Neuron (in vitro differentiated cells): ENCODE measurements at regions not wholly inside any gene's neighbourhood (a gene's known extent, or its start where the extent isn't known, plus 50 kb on each side); places are given as distances from the start of the nearest gene placed in this dataset.

Experiments
- H2AFZ ChIP-seq: one replicate; pipeline ENCODE4 v1.6.1; 2013; ENCODE audit warnings: low read depth, mild to moderate bottlenecking, inconsistent platforms, low read length, moderate library complexity
- H3K27me3 ChIP-seq: one replicate; pipeline ENCODE4 v1.6.1; 2013; ENCODE audit warnings: low read length; ENCODE audit not compliant: insufficient read depth
- H3K36me3 ChIP-seq: one replicate; pipeline ENCODE4 v1.6.1; 2013; ENCODE audit warnings: low read length; ENCODE audit not compliant: insufficient read depth
- H3K4me1 ChIP-seq: one replicate; pipeline ENCODE4 v1.6.1; 2013; ENCODE audit warnings: low read length; ENCODE audit not compliant: insufficient read depth
- H3K4me3 ChIP-seq: 2 replicates; pipeline ENCODE4 v1.5.1; 2013; ENCODE audit warnings: mild to moderate bottlenecking, low read length, moderate library complexity
- H3K9me3 ChIP-seq: one replicate; pipeline ENCODE4 v1.6.1; 2013; ENCODE audit warnings: low read length

GRCh38 chr18:78447211-78447610 is 532.4 kb upstream of the SALL3 start:
- no peak overlapping the region for H3K4me3 ChIP-seq
- H3K4me1 ChIP-seq = no peaks in the 10 kb centered on the region
- no peaks in the 10 kb centered on the region for H3K27me3 ChIP-seq
- H3K36me3 ChIP-seq = no peaks in the 10 kb centered on the region
- H3K9me3 ChIP-seq = no peaks in the 10 kb centered on the region
- H2AFZ ChIP-seq = no peak overlapping the region

DNA sequence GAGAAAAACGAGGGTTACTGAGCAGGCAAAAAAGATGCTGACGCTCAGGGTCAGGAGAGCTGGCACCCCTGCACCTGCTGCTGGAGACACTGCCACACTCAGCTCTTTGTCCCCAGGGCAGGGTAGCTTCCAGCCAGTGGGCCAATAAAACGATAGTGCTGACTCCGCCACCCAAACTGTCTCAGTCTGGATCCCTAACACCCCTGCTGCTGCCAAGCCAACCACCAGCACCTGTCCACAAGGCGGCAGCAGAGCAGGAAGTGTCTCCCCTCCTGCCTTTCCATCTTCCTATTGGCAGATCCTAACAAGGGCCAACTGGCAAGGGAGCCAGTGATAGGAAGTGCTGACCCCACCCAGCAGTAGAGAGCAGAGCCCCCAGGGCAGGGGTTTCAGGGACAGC is 531.5 kb upstream of the SALL3 start:
- H3K4me1 ChIP-seq = no peaks in the 10 kb centered on the region
- H2AFZ ChIP-seq = no peak overlapping the region
- no peaks in the 10 kb centered on the region for H3K9me3 ChIP-seq
- no peaks in the 10 kb centered on the region for H3K36me3 ChIP-seq
- no peaks in the 10 kb centered on the region for H3K27me3 ChIP-seq
- no peak overlapping the region for H3K4me3 ChIP-seq

GRCh38 chr18:78448591-78448990 is 531.0 kb upstream of the SALL3 start:
- H3K36me3 ChIP-seq = no peaks in the 10 kb centered on the region
- H2AFZ ChIP-seq = no peak overlapping the region
- H3K4me1 ChIP-seq = no peaks in the 10 kb centered on the region
- H3K27me3 ChIP-seq = no peaks in the 10 kb centered on the region
- no peak overlapping the region for H3K4me3 ChIP-seq
- H3K9me3 ChIP-seq = no peaks in the 10 kb centered on the region

GRCh38 chr18:78454221-78454620 is 525.4 kb upstream of the SALL3 start:
- Histone ChIP-seq H3K27me3 (no peaks in the 10 kb centered on the region), H3K4me3 (no peak overlapping the region), H3K9me3 (no peaks in the 10 kb centered on the region), H3K4me1 (no peaks in the 10 kb centered on the region), H2AFZ (no peak overlapping the region), H3K36me3 (no peaks in the 10 kb centered on the region)

- no peak overlapping the region for H2AFZ ChIP-seq
- H3K4me3 ChIP-seq = no peak overlapping the region
- no peaks in the 10 kb centered on the region for H3K9me3 ChIP-seq
- H3K4me1 ChIP-seq = no peaks in the 10 kb centered on the region
- no peaks in the 10 kb centered on the region for H3K36me3 ChIP-seq
- H3K27me3 ChIP-seq = no peaks in the 10 kb centered on the region
These were observed 524.2 kb upstream of the SALL3 start for GRCh38 chr18:78455386-78455785.

GRCh38 chr18:78457011-78457410 is 522.6 kb upstream of the SALL3 start:
- no peaks in the 10 kb centered on the region for H3K9me3 ChIP-seq
- no peaks in the 10 kb centered on the region for H3K4me1 ChIP-seq
- H3K36me3 ChIP-seq = no peaks in the 10 kb centered on the region
- no peak overlapping the region for H3K4me3 ChIP-seq
- H3K27me3 ChIP-seq = no peaks in the 10 kb centered on the region
- H2AFZ ChIP-seq = no peak overlapping the region

DNA sequence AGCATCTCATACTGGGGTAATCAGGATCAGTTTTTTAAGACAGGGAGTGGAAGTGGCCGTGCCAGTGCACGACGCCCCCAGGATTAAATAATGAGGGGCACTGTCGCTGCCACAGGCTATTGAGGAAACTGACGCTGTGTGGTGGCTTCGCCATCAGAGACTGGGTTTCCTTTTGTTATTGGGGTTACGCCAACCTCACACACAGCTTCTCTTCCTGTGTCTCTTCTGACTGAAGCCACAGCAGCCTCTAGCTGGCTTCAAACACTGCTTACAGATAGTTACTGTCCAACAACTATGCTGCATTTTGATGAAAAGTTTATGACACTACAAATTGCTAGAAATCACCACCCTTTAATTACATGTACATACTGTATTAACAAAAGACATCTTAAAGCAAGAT is 521.9 kb upstream of the SALL3 start:
- no peak overlapping the region for H3K4me3 ChIP-seq
- no peaks in the 10 kb centered on the region for H3K4me1 ChIP-seq
- H3K9me3 ChIP-seq = no peaks in the 10 kb centered on the region
- no peaks in the 10 kb centered on the region for H3K27me3 ChIP-seq
- H3K36me3 ChIP-seq = no peaks in the 10 kb centered on the region
- H2AFZ ChIP-seq = no peak overlapping the region

GRCh38 chr18:78458356-78458755 is 521.3 kb upstream of the SALL3 start:
- H3K36me3 ChIP-seq = no peaks in the 10 kb centered on the region
- no peaks in the 10 kb centered on the region for H3K4me1 ChIP-seq
- no peaks in the 10 kb centered on the region for H3K27me3 ChIP-seq
- no peak overlapping the region for H3K4me3 ChIP-seq
- H3K9me3 ChIP-seq = no peaks in the 10 kb centered on the region
- no peak overlapping the region for H2AFZ ChIP-seq

DNA sequence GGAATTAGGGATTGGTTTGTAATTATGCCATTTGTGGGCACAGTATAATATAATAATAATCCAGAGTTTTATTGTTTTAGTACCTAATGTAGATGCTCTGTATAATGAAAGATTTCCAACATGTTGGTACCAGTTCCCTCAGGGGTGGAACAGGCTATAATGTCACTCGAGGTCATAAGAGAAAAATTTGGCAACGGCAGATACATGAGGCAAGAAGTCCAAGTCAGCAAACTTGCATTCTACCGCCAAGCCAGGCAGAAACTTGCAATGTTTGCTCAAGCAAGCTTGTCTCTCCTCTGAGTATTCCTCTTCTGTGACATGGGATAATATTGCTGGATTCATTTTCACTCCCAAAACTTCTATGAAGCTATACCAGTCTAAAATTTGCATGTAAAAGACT is 520.0 kb upstream of the SALL3 start:
- no peak overlapping the region for H3K4me3 ChIP-seq
- no peaks in the 10 kb centered on the region for H3K36me3 ChIP-seq
- no peak overlapping the region for H2AFZ ChIP-seq
- H3K9me3 ChIP-seq = no peaks in the 10 kb centered on the region
- H3K27me3 ChIP-seq = no peaks in the 10 kb centered on the region
- H3K4me1 ChIP-seq = no peaks in the 10 kb centered on the region

GRCh38 chr18:78460558-78460957 is 519.1 kb upstream of the SALL3 start:
- Histone ChIP-seq H3K4me1 (no peaks in the 10 kb centered on the region), H3K4me3 (no peak overlapping the region), H3K27me3 (no peaks in the 10 kb centered on the region), H2AFZ (no peak overlapping the region), H3K9me3 (no peaks in the 10 kb centered on the region), H3K36me3 (no peaks in the 10 kb centered on the region)

DNA sequence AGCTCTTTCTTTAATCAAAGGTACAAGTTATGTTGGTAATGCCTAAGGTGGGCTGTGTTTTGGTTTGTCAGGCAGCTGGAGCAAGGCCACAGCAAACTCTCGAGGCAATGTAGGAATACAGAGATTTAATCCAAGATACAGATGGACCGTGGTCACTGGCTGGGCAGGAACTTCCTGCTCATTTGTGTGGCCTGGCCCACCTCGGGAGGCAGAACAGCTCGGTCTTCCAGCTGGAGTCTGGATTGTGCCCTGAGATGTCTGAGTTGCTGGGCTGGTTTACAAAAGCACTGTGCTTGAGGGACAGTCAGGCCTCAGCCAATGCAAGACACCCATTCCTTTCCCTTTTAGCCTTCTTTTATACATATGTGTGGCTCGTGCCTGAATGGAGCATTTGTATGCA is 506.1 kb upstream of the SALL3 start:
- H3K36me3 ChIP-seq = no peaks in the 10 kb centered on the region
- H3K9me3 ChIP-seq = no peaks in the 10 kb centered on the region

DNA sequence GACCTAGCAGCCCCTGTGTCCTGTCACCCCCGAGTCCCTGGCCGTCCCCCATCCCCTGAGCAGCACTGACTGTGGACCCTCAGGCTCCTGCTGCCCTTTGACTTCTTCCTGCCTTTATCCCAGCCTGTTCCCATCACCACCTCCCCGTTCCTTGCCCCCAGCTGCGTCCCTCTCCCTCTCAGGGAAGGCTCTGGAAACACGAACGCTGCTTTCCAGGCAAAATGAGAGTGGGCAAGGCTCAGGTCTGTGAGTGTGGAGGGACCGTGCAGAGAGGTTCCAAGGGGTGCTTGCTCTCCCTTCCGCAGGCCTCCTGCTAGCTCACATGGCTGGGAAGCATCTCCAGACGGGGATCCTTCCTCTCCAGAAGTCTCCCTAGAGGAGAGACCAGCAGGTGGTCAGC is 501.8 kb upstream of the SALL3 start:
- H3K9me3 ChIP-seq = no peaks in the 10 kb centered on the region
- H3K36me3 ChIP-seq = no peaks in the 10 kb centered on the region
- no peaks in the 10 kb centered on the region for H3K4me1 ChIP-seq
- H3K27me3 ChIP-seq = no peaks in the 10 kb centered on the region
- H2AFZ ChIP-seq = no peak overlapping the region
- H3K4me3 ChIP-seq = no peak overlapping the region

More for the DNA sequence above, 506.1 kb upstream of the SALL3 start:
- Histone ChIP-seq H3K4me3 (no peak overlapping the region), H3K4me1 (no peaks in the 10 kb centered on the region), H2AFZ (no peak overlapping the region), H3K27me3 (no peaks in the 10 kb centered on the region)

- peaks cover 2% of the 10 kb centered on the region for H3K27me3 ChIP-seq
- no peaks in the 10 kb centered on the region for H3K36me3 ChIP-seq
- H3K4me3 ChIP-seq = no peak overlapping the region
- no peaks in the 10 kb centered on the region for H3K4me1 ChIP-seq
- no peak overlapping the region for H2AFZ ChIP-seq
- H3K9me3 ChIP-seq = no peaks in the 10 kb centered on the region
These were observed 500.2 kb upstream of the SALL3 start for GRCh38 chr18:78479443-78479842.

GRCh38 chr18:78480262-78481054 is 499.2 kb upstream of the SALL3 start:
- Histone ChIP-seq H3K4me3 (no peak overlapping the region), H2AFZ (no peak overlapping the region), H3K9me3 (no peaks in the 10 kb centered on the region), H3K36me3 (no peaks in the 10 kb centered on the region), H3K27me3 (peaks cover 2% of the 10 kb centered on the region), H3K4me1 (no peaks in the 10 kb centered on the region)
